ENCODE measurements at regions not wholly inside any gene's neighbourhood (a gene's known extent, or its start where the extent isn't known, plus 50 kb on each side); places are given as distances from the start of the nearest gene placed in this dataset.
A peak's percentile ranks its signal among the peaks of the same experiment; 100 is the strongest.

- H3K79me1 ChIP-seq (ENCODE audit: low read depth, low read length), result no peaks in the 10 kb centered on the region
- H3K27ac ChIP-seq (replicated peaks; ENCODE audit: low read length), result no peak overlapping the region
- no peak overlapping the region for H2BK120ac ChIP-seq (ENCODE audit: low read depth, low read length)
- no peak overlapping the region for H3K4ac ChIP-seq (ENCODE audit: low read length)
- no peak overlapping the region for H2BK15ac ChIP-seq (ENCODE audit: low read length)
- no peaks in the 10 kb centered on the region for H3K36me3 ChIP-seq (replicated peaks in 1 of 2; ENCODE audit: control insufficient read depth in 2 of 2, insufficient read depth in 2 of 2, low read length in 2 of 2)
- no peak overlapping the region for H3K18ac ChIP-seq (ENCODE audit: low read length)
- H3K14ac ChIP-seq (ENCODE audit: low read length), result no peak overlapping the region
- no peak overlapping the region for H2AK5ac ChIP-seq (ENCODE audit: low read depth, low read length)
- H3K27me3 ChIP-seq (ENCODE audit: control insufficient read depth in 3 of 3, insufficient read depth in 3 of 3, low read depth in 1 of 3, low read length in 3 of 3), result peaks cover 0 to 3% (median 0%) of the 10 kb centered on the region in 3 experiments
- H3K4me2 ChIP-seq (ENCODE audit: insufficient read depth, low read length, poor library complexity, severe bottlenecking), result no peak overlapping the region
- peak overlapping the region; percentile 27 for H2BK12ac ChIP-seq (ENCODE audit: low read length)
- H3K4me3 ChIP-seq (ENCODE audit: low read length in 2 of 2), result peak overlapping the region in 1 of 2 donors; percentile 59
- H3K9me3 ChIP-seq (replicated peaks in 1 of 2; ENCODE audit: control insufficient read depth in 2 of 2, insufficient read depth in 1 of 2, low read depth in 1 of 2, low read length in 2 of 2), result peaks cover 0 to 2% of the 10 kb centered on the region in 2 donors
- H2BK5ac ChIP-seq (ENCODE audit: low read length), result no peak overlapping the region
- no CpG with 5 or more reads among the region's 1 CpG for WGBS, 2 donors (ENCODE audit: extremely low coverage in 2 of 2, insufficient read length in 2 of 2, insufficient replicate concordance in 1 of 2)
- no peak overlapping the region for H2AFZ ChIP-seq (ENCODE audit: low read length)
- H4K8ac ChIP-seq (ENCODE audit: low read depth, low read length), result no peak overlapping the region
- no peaks in the 10 kb centered on the region for H3K4me1 ChIP-seq (ENCODE audit: control insufficient read depth in 2 of 2, insufficient read depth in 1 of 2, low read depth in 1 of 2, low read length in 2 of 2)
- DNase-seq (ENCODE audit: low spot score), result no peak
- H4K91ac ChIP-seq (ENCODE audit: low read depth, low read length, poor library complexity), result no peak overlapping the region
- no peak overlapping the region for H3K9ac ChIP-seq (ENCODE audit: low read depth, low read length, poor library complexity)
- H3K23ac ChIP-seq (ENCODE audit: low read depth, low read length, poor library complexity), result no peak overlapping the region
Observed at GRCh38 chr10:10271639-10272192, 746.0 kb upstream of the CELF2 start.

- H2AFZ ChIP-seq (ENCODE audit: low read length), result no peak overlapping the region
- H3K4ac ChIP-seq (ENCODE audit: low read length), result no peak overlapping the region
- H3K4me1 ChIP-seq (ENCODE audit: control insufficient read depth in 2 of 2, insufficient read depth in 1 of 2, low read depth in 1 of 2, low read length in 2 of 2), result peaks cover 0 to 2% of the 10 kb centered on the region in 2 donors
- H3K79me1 ChIP-seq (ENCODE audit: low read depth, low read length), result no peaks in the 10 kb centered on the region
- no peak overlapping the region for H2AK5ac ChIP-seq (ENCODE audit: low read depth, low read length)
- peaks cover 0 to 2% of the 10 kb centered on the region in 2 donors for H3K9me3 ChIP-seq (replicated peaks in 1 of 2; ENCODE audit: control insufficient read depth in 2 of 2, insufficient read depth in 1 of 2, low read depth in 1 of 2, low read length in 2 of 2)
- H3K36me3 ChIP-seq (replicated peaks in 1 of 2; ENCODE audit: control insufficient read depth in 2 of 2, insufficient read depth in 2 of 2, low read length in 2 of 2), result no peaks in the 10 kb centered on the region
- no peak overlapping the region for H4K91ac ChIP-seq (ENCODE audit: low read depth, low read length, poor library complexity)
- H2BK12ac ChIP-seq (ENCODE audit: low read length), result no peak overlapping the region
- H3K27me3 ChIP-seq (ENCODE audit: control insufficient read depth in 3 of 3, insufficient read depth in 3 of 3, low read depth in 1 of 3, low read length in 3 of 3), result peaks cover 0 to 3% (median 0%) of the 10 kb centered on the region in 3 experiments
- WGBS, 2 donors (ENCODE audit: extremely low coverage in 2 of 2, insufficient read length in 2 of 2, insufficient replicate concordance in 1 of 2), result no CpG with 5 or more reads among the region's 3 CpGs
- H4K8ac ChIP-seq (ENCODE audit: low read depth, low read length), result no peak overlapping the region
- H3K14ac ChIP-seq (ENCODE audit: low read length), result no peak overlapping the region
- H3K23ac ChIP-seq (ENCODE audit: low read depth, low read length, poor library complexity), result no peak overlapping the region
- H2BK15ac ChIP-seq (ENCODE audit: low read length), result no peak overlapping the region
- H3K9ac ChIP-seq (ENCODE audit: low read depth, low read length, poor library complexity), result no peak overlapping the region
- H3K4me3 ChIP-seq (ENCODE audit: low read length in 2 of 2), result no peak overlapping the region
- H2BK120ac ChIP-seq (ENCODE audit: low read depth, low read length), result no peak overlapping the region
- no peak overlapping the region for H3K27ac ChIP-seq (replicated peaks; ENCODE audit: low read length)
- H3K18ac ChIP-seq (ENCODE audit: low read length), result no peak overlapping the region
- H2BK5ac ChIP-seq (ENCODE audit: low read length), result no peak overlapping the region
- no peak overlapping the region for H3K4me2 ChIP-seq (ENCODE audit: insufficient read depth, low read length, poor library complexity, severe bottlenecking)
- no peak for DNase-seq (ENCODE audit: low spot score)
Observed at GRCh38 chr10:10273661-10274060, 744.0 kb upstream of the CELF2 start.

GRCh38 chr10:10279906-10280305 lies 737.8 kb upstream of the CELF2 start:
- no peak for DNase-seq (ENCODE audit: low spot score)

GRCh38 chr10:10292501-10292900 lies 725.2 kb upstream of the CELF2 start:
- Histone ChIP-seq H3K4me2 (ENCODE audit: insufficient read depth, low read length, poor library complexity, severe bottlenecking) (no peak overlapping the region), H3K9me3 (replicated peaks in 1 of 2; ENCODE audit: control insufficient read depth in 2 of 2, insufficient read depth in 1 of 2, low read depth in 1 of 2, low read length in 2 of 2) (no peaks in the 10 kb centered on the region), H2AFZ (ENCODE audit: low read length) (no peak overlapping the region), H3K9ac (ENCODE audit: low read depth, low read length, poor library complexity) (no peak overlapping the region), H3K79me1 (ENCODE audit: low read depth, low read length) (no peaks in the 10 kb centered on the region), H3K4me1 (ENCODE audit: control insufficient read depth in 2 of 2, insufficient read depth in 1 of 2, low read depth in 1 of 2, low read length in 2 of 2) (peaks cover 10 to 19% of the 10 kb centered on the region in 2 donors), H3K27ac (replicated peaks; ENCODE audit: low read length) (no peak overlapping the region), H3K4me3 (ENCODE audit: low read length in 2 of 2) (no peak overlapping the region), H3K27me3 (ENCODE audit: control insufficient read depth in 3 of 3, insufficient read depth in 3 of 3, low read depth in 1 of 3, low read length in 3 of 3) (no peaks in the 10 kb centered on the region), H3K18ac (ENCODE audit: low read length) (no peak overlapping the region), H3K4ac (ENCODE audit: low read length) (no peak overlapping the region), H4K91ac (ENCODE audit: low read depth, low read length, poor library complexity) (no peak overlapping the region), H2BK120ac (ENCODE audit: low read depth, low read length) (no peak overlapping the region), H2BK15ac (ENCODE audit: low read length) (no peak overlapping the region), H2BK5ac (ENCODE audit: low read length) (no peak overlapping the region), H3K23ac (ENCODE audit: low read depth, low read length, poor library complexity) (no peak overlapping the region), H3K14ac (ENCODE audit: low read length) (no peak overlapping the region), H2AK5ac (ENCODE audit: low read depth, low read length) (no peak overlapping the region), H3K36me3 (replicated peaks in 1 of 2; ENCODE audit: control insufficient read depth in 2 of 2, insufficient read depth in 2 of 2, low read length in 2 of 2) (no peaks in the 10 kb centered on the region), H4K8ac (ENCODE audit: low read depth, low read length) (no peak overlapping the region), H2BK12ac (ENCODE audit: low read length) (no peak overlapping the region)
- WGBS, 2 donors (ENCODE audit: extremely low coverage in 2 of 2, insufficient read length in 2 of 2, insufficient replicate concordance in 1 of 2), result no CpG with 5 or more reads among the region's 4 CpGs
- no peak for DNase-seq (ENCODE audit: low spot score)

More at GRCh38 chr10:10279906-10280305, 737.8 kb upstream of the CELF2 start:
- H3K4ac ChIP-seq (ENCODE audit: low read length), result no peak overlapping the region
- no peak overlapping the region for H2BK120ac ChIP-seq (ENCODE audit: low read depth, low read length)
- no peak overlapping the region for H3K27ac ChIP-seq (replicated peaks; ENCODE audit: low read length)
- no peak overlapping the region for H2BK12ac ChIP-seq (ENCODE audit: low read length)
- no peak overlapping the region for H4K8ac ChIP-seq (ENCODE audit: low read depth, low read length)
- no peak overlapping the region for H3K23ac ChIP-seq (ENCODE audit: low read depth, low read length, poor library complexity)
- H3K4me3 ChIP-seq (ENCODE audit: low read length in 2 of 2), result no peak overlapping the region
- H3K18ac ChIP-seq (ENCODE audit: low read length), result no peak overlapping the region
- peaks cover 0 to 2% of the 10 kb centered on the region in 2 donors for H3K9me3 ChIP-seq (replicated peaks in 1 of 2; ENCODE audit: control insufficient read depth in 2 of 2, insufficient read depth in 1 of 2, low read depth in 1 of 2, low read length in 2 of 2)
- peaks cover 0 to 2% of the 10 kb centered on the region in 2 donors for H3K4me1 ChIP-seq (ENCODE audit: control insufficient read depth in 2 of 2, insufficient read depth in 1 of 2, low read depth in 1 of 2, low read length in 2 of 2)
- no CpG with 5 or more reads among the region's 4 CpGs for WGBS, 2 donors (ENCODE audit: extremely low coverage in 2 of 2, insufficient read length in 2 of 2, insufficient replicate concordance in 1 of 2)
- H3K27me3 ChIP-seq (ENCODE audit: control insufficient read depth in 3 of 3, insufficient read depth in 3 of 3, low read depth in 1 of 3, low read length in 3 of 3), result no peaks in the 10 kb centered on the region
- no peaks in the 10 kb centered on the region for H3K79me1 ChIP-seq (ENCODE audit: low read depth, low read length)
- H3K36me3 ChIP-seq (replicated peaks in 1 of 2; ENCODE audit: control insufficient read depth in 2 of 2, insufficient read depth in 2 of 2, low read length in 2 of 2), result no peaks in the 10 kb centered on the region
- H2AK5ac ChIP-seq (ENCODE audit: low read depth, low read length), result no peak overlapping the region
- H3K9ac ChIP-seq (ENCODE audit: low read depth, low read length, poor library complexity), result no peak overlapping the region
- H3K14ac ChIP-seq (ENCODE audit: low read length), result no peak overlapping the region
- H4K91ac ChIP-seq (ENCODE audit: low read depth, low read length, poor library complexity), result no peak overlapping the region
- no peak overlapping the region for H2BK15ac ChIP-seq (ENCODE audit: low read length)
- no peak overlapping the region for H2AFZ ChIP-seq (ENCODE audit: low read length)
- no peak overlapping the region for H2BK5ac ChIP-seq (ENCODE audit: low read length)
- no peak overlapping the region for H3K4me2 ChIP-seq (ENCODE audit: insufficient read depth, low read length, poor library complexity, severe bottlenecking)

All from neuronal stem cell (in vitro differentiated cells).